Motor neuron (in vitro differentiated cells): ENCODE measurements at regions not wholly inside any gene's neighbourhood (a gene's known extent, or its start where the extent isn't known, plus 50 kb on each side); places are given as distances from the start of the nearest gene placed in this dataset.

ENCODE experiments used
- ATAC-seq, 8 experiments: fragments of 200-7000 bp; cut with Tn5 transposase; replicated peaks in 6 of 8; 2 replicates each; pipeline ENCODE4 v1.8.0; 2021; ENCODE audit warnings: mild to moderate bottlenecking in 8 of 8, moderate library complexity in 8 of 8
- H3K27ac ChIP-seq, 2 donors: fragments of 250-450 bp; sonication (Bioruptor Pico); 2 replicates each; pipeline ENCODE4 v1.9.0; 2021; ENCODE audit warnings: antibody characterized with exemption in 2 of 2, mild to moderate bottlenecking in 2 of 2, moderate library complexity in 1 of 2
- H3K4me1 ChIP-seq, 2 donors: fragments of 250-450 bp; sonication (Bioruptor Pico); replicated peaks in 1 of 2; 2 replicates each; pipeline ENCODE4 v1.6.1; 2021; ENCODE audit warnings: antibody characterized with exemption in 2 of 2, mild to moderate bottlenecking in 2 of 2, moderate library complexity in 1 of 2
- H3K4me3 ChIP-seq, 5 donors: fragments of 250-450 bp; sonication (Bioruptor Pico); 2 replicates each; pipeline ENCODE4 v1.9.0; 2021; ENCODE audit warnings: antibody characterized with exemption in 5 of 5, mild to moderate bottlenecking in 5 of 5, moderate library complexity in 4 of 5
- WGBS, 10 experiments: fragments of 450-650 bp; shearing (Covaris generic); methylation state at CpG; one replicate each; pipeline ENCODE4 v1.0.0; 2022; 5-methylcytosine and 5-hydroxymethylcytosine counted together
- in situ Hi-C, 9 experiments: fragments of 400-800 bp; cut with MboI; loops; one replicate each; pipeline ENCODE4 v1.15.0; 2021; ENCODE audit warnings: low sequenced_read_pairs in 9 of 9, low pct_unique_long_range_greater_than_20kb in 2 of 9; ENCODE audit not compliant: unreplicated experiment in 9 of 9

DNA sequence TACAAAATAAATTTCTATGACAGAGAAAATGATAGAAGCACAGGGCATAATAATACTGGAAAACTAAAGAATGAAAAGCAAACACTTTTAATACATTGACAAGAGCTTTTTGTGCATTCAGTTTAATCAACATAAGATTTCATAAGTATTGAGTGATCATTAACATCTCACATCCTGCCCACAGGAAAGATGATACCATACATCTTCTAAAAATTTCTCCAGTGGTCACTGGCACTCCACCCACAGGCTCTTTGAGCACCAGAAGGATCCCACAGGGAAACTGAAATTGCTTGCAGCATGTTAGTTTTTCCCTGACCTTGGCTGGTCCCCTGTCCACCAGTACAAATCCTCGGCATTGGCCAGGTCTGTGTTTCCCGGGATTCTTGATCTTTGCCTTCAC lies 186.0 kb downstream of the CEMIP2 start:
- in situ Hi-C loops = no loop called here
- ATAC-seq = peak in 3 of 8 experiments; percentile 31 to 81 (median 57)
- Histone ChIP-seq H3K4me3 (no peak overlapping the region), H3K27ac (no peak overlapping the region), H3K4me1 (no peaks in the 10 kb centered on the region)
- WGBS, 10 experiments = 14 to 80% (median 69%) methylated on average over 1 to 2 of the region's 2 CpGs; no CpG with 5 or more reads in 4 of the 10 experiments

DNA sequence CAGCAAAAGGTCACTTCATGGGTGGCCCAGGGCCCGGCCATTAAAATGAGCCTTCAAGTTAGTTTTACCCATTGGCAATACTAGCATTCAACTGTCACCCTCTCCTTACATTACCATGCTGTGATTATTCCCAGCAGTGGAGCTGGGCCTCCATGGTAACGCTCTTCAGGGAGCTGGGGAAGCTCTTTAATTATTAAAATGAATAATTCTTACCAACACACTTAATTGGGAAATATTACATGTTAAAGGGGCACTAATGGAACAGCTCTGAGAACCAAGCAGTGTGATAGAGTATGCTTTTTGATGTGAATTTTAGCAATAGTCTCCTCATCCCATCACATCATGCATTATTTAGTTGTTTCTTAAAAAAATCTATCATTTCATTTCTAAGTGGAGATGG lies 187.2 kb downstream of the CEMIP2 start:
- no peak for ATAC-seq
- Histone ChIP-seq H3K4me3 (no peak overlapping the region), H3K4me1 (no peaks in the 10 kb centered on the region), H3K27ac (no peak overlapping the region)
- 13 to 100% (median 73%) methylated on average over 1 to 2 of the region's 2 CpGs; no CpG with 5 or more reads in 3 of the 10 experiments for WGBS, 10 experiments
- in situ Hi-C loops = no loop called here

DNA sequence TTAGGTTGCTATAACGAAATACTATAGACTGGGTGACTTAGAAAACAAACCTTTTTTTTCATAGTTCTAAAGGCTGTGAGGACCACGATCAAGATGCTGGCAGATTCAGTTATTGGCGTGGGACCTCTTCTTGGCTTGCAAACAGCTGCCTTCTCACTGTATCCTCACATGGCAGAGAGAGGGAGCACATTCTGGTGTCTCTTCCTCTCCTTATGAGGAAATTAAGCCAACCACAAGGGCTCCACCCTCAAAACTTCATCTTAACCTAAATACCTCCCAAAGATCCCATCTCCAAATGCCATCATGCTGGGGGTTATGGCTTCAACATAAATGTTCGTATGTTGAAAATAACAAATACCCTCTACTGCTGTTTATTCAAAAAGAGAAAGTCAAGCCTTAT lies 197.1 kb downstream of the CEMIP2 start:
- Histone ChIP-seq H3K4me3 (no peak overlapping the region), H3K4me1 (peaks cover 0 to 2% of the 10 kb centered on the region in 2 donors), H3K27ac (no peak overlapping the region)
- WGBS, 10 experiments = 20 to 100% (median 83%) methylated on average over 1 to 4 of the region's 4 CpGs; no CpG with 5 or more reads in 1 of the 10 experiments
- in situ Hi-C loops = no loop called here
- ATAC-seq = no peak

DNA sequence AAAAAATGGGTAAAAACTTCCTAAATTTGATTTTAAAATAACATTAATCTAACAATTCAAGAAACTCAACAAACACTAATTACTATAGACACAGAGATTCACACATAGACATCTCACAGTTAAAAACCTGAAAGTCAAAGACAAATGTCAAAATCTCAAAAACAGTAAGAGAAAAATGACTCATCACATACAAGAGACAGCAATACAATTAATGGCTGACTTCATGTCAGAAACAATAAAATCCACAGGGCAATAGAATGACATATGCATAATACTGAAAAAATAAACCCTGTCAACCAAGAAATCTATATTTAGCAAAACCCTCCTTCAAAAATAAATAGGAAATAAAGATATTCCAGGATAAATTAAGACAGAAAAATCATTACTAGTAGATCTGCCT lies 200.4 kb downstream of the CEMIP2 start:
- Histone ChIP-seq H3K4me3 (no peak overlapping the region), H3K27ac (no peak overlapping the region), H3K4me1 (peaks cover 0 to 2% of the 10 kb centered on the region in 2 donors)
- in situ Hi-C loops = no loop called here
- no peak for ATAC-seq

DNA sequence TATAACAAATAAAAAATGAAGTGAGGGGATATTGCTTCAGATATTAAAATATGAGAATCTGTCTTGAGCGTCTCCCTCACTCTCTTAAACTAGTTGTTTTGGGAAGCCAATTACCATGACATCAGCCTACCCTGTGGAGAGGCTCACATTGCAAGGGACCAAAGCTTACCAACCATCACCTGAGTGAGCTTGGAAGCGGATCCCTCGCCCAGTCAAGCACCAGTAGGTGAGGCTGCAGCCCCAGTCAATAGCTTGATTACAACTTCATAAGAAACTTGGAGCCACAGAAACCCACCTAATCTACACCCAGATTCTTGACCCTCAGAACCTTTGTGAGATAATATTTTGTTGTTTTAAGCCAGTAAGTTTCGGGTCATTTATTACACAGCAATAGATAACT lies 206.2 kb downstream of the CEMIP2 start:
- no peak overlapping the region for H3K4me3 ChIP-seq
- no peak for ATAC-seq
- in situ Hi-C loops = no loop called here
- 33 to 91% (median 75%) methylated on average over 1 to 4 of the region's 4 CpGs; no CpG with 5 or more reads in 2 of the 10 experiments for WGBS, 10 experiments
- H3K27ac ChIP-seq = no peak overlapping the region
- no peaks in the 10 kb centered on the region for H3K4me1 ChIP-seq

DNA sequence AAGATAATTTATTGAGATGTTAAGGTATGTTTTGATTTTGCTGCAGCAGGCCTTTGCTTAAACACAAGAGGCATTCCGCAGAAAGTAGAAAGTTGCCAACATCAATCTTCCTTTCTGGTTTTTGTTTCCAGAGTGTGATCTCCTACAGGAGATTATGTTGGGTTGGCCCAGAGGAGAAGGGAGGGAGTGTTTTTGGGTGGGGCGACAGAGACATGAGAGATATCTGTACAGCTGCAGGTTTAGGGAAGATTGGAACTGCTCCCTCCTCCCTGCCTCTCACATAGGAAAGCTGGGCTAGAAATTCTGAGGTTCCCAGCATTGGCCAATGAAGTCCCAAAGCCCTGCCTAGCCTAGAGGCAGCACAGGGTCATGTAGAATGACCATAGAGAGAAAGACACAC lies 211.0 kb downstream of the CEMIP2 start:
- Histone ChIP-seq H3K27ac (no peak overlapping the region), H3K4me3 (no peak overlapping the region), H3K4me1 (no peaks in the 10 kb centered on the region)
- 0 to 100% (median 14%) methylated on average over 1 to 2 of the region's 2 CpGs; no CpG with 5 or more reads in 1 of the 10 experiments for WGBS, 10 experiments
- ATAC-seq = peak in 1 of 8 experiments; percentile 52
- in situ Hi-C loops = no loop called here

DNA sequence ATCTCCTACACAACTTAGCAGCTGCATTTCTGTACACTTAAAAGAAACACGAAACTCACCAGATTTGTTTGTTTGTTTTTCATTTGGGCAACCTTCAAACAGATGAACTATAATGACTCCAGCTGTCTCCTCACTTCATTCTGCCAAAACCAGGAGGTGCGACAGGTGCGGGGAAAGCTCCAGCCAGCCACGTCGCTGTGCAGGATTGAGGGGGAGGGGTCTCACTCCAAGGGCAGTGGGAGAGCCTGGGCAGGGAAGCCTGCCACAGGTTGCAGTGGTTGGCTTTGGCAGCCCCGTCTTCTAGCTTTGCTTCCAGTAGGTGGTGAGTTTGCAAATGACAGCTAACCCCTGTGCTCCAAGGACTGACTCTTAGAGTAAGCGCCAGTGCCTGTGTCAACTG lies 215.8 kb downstream of the CEMIP2 start:
- 0 to 30% (median 17%) methylated on average over 1 to 6 of the region's 7 CpGs; no CpG with 5 or more reads in 3 of the 10 experiments for WGBS, 10 experiments
- in situ Hi-C loops = no loop called here
- peak in 2 of 8 experiments; percentile 3 to 5 for ATAC-seq
- no peaks in the 10 kb centered on the region for H3K4me1 ChIP-seq
- no peak overlapping the region for H3K4me3 ChIP-seq
- H3K27ac ChIP-seq = no peak overlapping the region

DNA sequence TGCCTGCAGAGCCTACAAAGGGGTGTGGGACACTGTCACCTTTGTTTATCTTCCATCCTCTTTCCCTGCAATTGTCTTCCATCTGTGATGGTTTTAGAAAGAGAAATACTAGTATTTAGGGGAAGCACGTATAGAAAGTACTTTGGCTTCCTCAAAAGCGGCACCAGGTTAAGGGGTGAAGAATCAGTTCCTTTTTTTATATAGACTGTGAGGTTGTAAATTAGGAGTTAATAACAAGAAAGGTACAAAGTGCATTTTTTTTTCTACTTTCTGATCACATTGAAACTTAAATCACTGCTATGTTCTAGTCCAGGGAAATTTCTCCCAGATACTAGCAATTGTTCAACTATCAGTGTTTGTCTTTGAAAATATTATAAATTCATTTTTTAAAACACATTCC lies 219.3 kb downstream of the CEMIP2 start:
- Histone ChIP-seq H3K4me3 (no peak overlapping the region), H3K27ac (no peak overlapping the region), H3K4me1 (no peaks in the 10 kb centered on the region)
- WGBS, 10 experiments = 0 to 100% (median 80%) methylated on average over 1 to 2 of the region's 2 CpGs; no CpG with 5 or more reads in 2 of the 10 experiments
- in situ Hi-C loops = no loop called here
- ATAC-seq = no peak

DNA sequence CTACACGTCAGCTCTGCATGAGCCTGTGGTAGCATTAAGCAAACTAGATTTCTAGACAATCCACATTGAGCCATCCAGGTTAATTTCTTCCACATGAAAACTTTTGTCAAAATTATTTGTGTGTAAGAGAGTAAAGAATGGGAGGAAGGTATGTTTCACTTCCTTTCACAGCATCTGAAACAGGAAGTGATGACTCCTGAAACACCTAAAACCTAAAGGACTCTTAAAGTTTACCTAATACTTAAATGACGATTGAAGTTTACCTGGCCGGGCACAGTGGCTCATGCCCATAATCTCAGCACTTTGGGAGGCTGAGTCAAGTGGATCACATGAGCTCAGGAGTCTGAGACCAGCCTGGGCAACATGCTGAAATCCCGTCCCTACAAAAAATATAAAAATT lies 223.8 kb downstream of the CEMIP2 start:
- no peak for ATAC-seq
- H3K4me3 ChIP-seq = no peak overlapping the region
- no peak overlapping the region for H3K27ac ChIP-seq
- in situ Hi-C loops = no loop called here
- 60 to 100% (median 80%) methylated on average over 1 to 3 of the region's 4 CpGs; no CpG with 5 or more reads in 1 of the 10 experiments for WGBS, 10 experiments
- H3K4me1 ChIP-seq = no peaks in the 10 kb centered on the region

DNA sequence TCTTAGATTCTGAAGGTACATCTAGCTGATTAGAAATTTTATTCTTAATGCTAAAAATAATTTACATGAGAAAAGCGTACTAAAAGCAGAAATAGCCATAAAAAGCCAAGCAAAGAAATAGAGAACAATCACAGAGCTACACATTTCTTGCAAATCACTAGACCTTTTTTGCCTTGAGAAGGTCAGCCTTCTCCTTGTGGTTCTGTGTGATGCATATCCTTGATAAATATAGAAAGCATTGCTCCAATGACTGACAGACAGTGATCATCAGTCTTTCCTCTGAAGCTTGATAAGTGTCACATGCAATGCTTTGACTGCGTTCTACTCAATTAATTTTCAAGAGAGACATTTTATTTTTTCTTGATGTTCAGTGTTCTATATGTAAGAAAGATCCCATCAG lies 226.9 kb downstream of the CEMIP2 start:
- Histone ChIP-seq H3K27ac (no peak overlapping the region), H3K4me3 (no peak overlapping the region), H3K4me1 (no peaks in the 10 kb centered on the region)
- ATAC-seq = no peak
- in situ Hi-C loops = no loop called here
- WGBS, 10 experiments = 46 to 100% (median 95%) methylated on average over 1 to 2 of the region's 2 CpGs; no CpG with 5 or more reads in 1 of the 10 experiments

DNA sequence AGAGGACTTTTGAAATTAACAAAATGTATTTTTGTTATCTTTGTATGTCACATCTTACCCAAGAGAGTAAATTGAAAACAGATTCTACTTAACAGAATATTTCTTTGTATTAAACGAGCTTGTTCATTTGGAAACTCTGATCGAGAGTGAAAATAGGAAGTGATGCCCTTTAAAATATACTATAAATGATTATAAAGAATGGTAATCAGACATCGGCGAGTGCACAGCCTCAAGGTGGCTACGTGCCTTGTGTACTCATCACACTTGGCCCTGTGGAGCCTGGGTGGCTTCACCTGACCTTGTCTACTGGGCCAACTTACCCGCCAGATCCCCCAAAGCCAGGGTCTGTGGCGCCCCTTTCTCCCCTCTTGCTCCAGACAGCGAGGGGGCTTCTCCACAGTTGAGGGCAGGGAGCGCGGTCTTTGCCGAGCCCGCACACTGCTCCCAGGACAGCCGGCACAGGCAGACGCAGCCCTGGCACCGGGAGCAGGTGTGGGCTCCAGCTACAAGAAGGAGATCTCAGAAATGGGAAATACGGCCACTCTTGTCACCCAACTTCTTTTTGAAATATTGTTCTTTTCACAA lies 243.2 kb downstream of the CEMIP2 start:
- 7 to 93% (median 81%) methylated on average over 1 to 15 of the region's 16 CpGs for whole genome bisulfite sequencing, 10 experiments
- in situ Hi-C loops = no loop called here
- H3K4me3 ChIP-seq = no peak overlapping the region
- no peak overlapping the region for H3K27ac ChIP-seq
- no peak for ATAC-seq
- no peaks in the 10 kb centered on the region for H3K4me1 ChIP-seq

DNA sequence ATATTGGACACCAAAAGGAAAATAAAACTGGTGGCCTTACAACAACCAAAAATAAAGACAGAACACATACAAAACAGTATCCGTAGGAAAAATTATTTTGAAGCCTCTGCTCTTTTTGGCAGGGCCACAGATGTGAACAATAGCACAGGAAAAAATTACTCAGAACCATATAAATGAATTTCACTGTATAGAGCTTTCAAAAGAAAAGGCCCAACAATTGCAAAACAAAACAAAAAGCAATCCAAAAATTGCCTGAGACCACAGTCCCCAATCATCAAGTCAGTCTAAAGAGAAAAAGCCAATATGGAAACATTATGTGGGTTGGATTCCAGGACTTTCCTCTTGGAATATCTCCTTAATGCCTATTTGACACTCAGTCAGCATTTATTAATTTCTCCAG lies 243.8 kb downstream of the CEMIP2 start:
- Histone ChIP-seq H3K27ac (no peak overlapping the region), H3K4me1 (no peaks in the 10 kb centered on the region), H3K4me3 (no peak overlapping the region)
- ATAC-seq = no peak
- 0 to 100% (median 60%) methylated on average over 1 of the region's 1 CpG; no CpG with 5 or more reads in 1 of the 10 experiments for WGBS, 10 experiments
- in situ Hi-C loops = no loop called here

DNA sequence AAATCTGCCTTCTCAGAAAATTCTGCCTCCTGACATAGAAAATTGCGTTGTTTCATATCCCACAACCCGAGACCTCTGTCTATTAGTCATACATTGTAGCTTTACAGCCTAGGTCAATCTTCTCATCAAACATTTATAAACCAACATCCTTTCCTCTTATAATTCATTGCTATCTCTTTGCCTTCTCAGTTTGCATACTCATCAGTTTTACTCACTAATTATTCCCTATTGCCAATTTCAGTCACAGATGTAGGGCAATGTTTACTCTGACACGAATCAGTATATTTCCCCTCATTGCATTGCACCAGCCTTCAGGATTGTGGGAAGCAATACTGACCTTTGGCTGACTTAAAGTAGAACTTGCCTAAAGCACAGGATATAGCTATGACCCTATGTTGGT lies 247.2 kb downstream of the CEMIP2 start:
- 25 to 100% (median 50%) methylated on average over 2 to 3 of the region's 3 CpGs for WGBS, 10 experiments
- ATAC-seq = no peak

DNA sequence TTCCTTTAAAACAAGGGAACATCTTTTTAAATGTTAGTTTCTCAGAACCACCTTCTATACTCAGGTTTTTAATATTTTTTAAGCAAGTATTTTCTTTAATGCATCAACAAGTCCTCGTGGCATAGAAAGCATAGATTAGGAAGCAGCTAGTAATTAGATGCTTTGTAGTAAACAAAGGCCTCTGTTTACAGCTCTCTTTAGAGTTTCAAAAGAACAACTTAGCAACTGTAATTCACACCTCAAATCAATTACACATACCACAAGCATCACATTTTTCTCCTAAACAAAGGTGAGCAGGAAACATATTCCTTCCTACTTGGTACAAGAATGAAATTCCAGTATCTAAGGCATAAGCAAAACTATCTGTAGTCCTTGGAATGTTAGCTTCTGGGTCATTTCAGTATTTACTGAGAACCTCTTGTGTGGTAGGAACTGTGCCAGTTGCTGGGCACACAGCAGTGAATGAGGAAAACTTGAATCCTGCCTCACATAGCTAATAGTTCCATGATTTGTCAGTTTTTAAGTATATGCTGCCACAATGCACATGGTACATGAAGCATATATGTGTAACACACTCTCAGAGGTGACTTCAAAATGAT lies 249.1 kb downstream of the CEMIP2 start:
- in situ Hi-C loops = no loop called here
- 0 to 55% (median 20%) methylated on average over 1 of the region's 1 CpG for WGBS, 10 experiments
- Histone ChIP-seq H3K27ac (no peak overlapping the region), H3K4me1 (no peaks in the 10 kb centered on the region), H3K4me3 (no peak overlapping the region)
- ATAC-seq = peak in 3 of 8 experiments; percentile 21 to 88 (median 23)

More for the DNA sequence above, 247.2 kb downstream of the CEMIP2 start:
- Histone ChIP-seq H3K27ac (no peak overlapping the region), H3K4me1 (no peaks in the 10 kb centered on the region), H3K4me3 (no peak overlapping the region)
- in situ Hi-C loops = no loop called here
